ENCODE measurements at regions not wholly inside any gene's neighbourhood (a gene's known extent, or its start where the extent isn't known, plus 50 kb on each side); places are given as distances from the start of the nearest gene placed in this dataset.
"Not testable (repeated sequence)": the region's sequence is repeated elsewhere in the genome, so short reads cannot be mapped to it uniquely, and the experiment has no call there.

GRCh38 chr16:13435415-13435814 is 484.5 kb upstream of the ERCC4 start:
- in situ Hi-C loops (cut with HindIII; ENCODE audit: low pct_unique_long_range_greater_than_20kb, low sequenced_read_pairs): no loop called here
- DNase-seq (ENCODE audit: low read depth, low spot score): no peak

- in situ Hi-C loops (cut with HindIII; ENCODE audit: low pct_unique_long_range_greater_than_20kb, low sequenced_read_pairs): no loop called here
- peak; percentile 43 for DNase-seq (ENCODE audit: low read depth, low spot score)
These were observed 484.0 kb upstream of the ERCC4 start for GRCh38 chr16:13435873-13436474.

- no peak for DNase-seq (ENCODE audit: low read depth, low spot score)
- in situ Hi-C loops (cut with HindIII; ENCODE audit: low pct_unique_long_range_greater_than_20kb, low sequenced_read_pairs): no loop called here
These were observed 483.1 kb upstream of the ERCC4 start for GRCh38 chr16:13436641-13437412.

GRCh38 chr16:13437413-13437795 is 482.6 kb upstream of the ERCC4 start:
- no peak for DNase-seq (ENCODE audit: low read depth, low spot score)
- in situ Hi-C loops (cut with HindIII; ENCODE audit: low pct_unique_long_range_greater_than_20kb, low sequenced_read_pairs): no loop called here

- no peak for DNase-seq (ENCODE audit: low read depth, low spot score)
- in situ Hi-C loops (cut with HindIII; ENCODE audit: low pct_unique_long_range_greater_than_20kb, low sequenced_read_pairs): no loop called here
These were observed 481.9 kb upstream of the ERCC4 start for GRCh38 chr16:13438064-13438463.

GRCh38 chr16:13439766-13440165 is 480.2 kb upstream of the ERCC4 start:
- DNase-seq (ENCODE audit: low read depth, low spot score): no peak
- in situ Hi-C loops (cut with HindIII; ENCODE audit: low pct_unique_long_range_greater_than_20kb, low sequenced_read_pairs): no loop called here

GRCh38 chr16:13441675-13442074 is 478.3 kb upstream of the ERCC4 start:
- in situ Hi-C loops (cut with HindIII; ENCODE audit: low pct_unique_long_range_greater_than_20kb, low sequenced_read_pairs): no loop called here
- no peak for DNase-seq (ENCODE audit: low read depth, low spot score)

- in situ Hi-C loops (cut with HindIII; ENCODE audit: low pct_unique_long_range_greater_than_20kb, low sequenced_read_pairs): no loop called here
- DNase-seq (ENCODE audit: low read depth, low spot score): no peak
These were observed 471.6 kb upstream of the ERCC4 start for GRCh38 chr16:13448346-13448745.

GRCh38 chr16:13453325-13453724 is 466.6 kb upstream of the ERCC4 start:
- DNase-seq (ENCODE audit: low read depth, low spot score): no peak
- in situ Hi-C loops (cut with HindIII; ENCODE audit: low pct_unique_long_range_greater_than_20kb, low sequenced_read_pairs): no loop called here

- in situ Hi-C loops (cut with HindIII; ENCODE audit: low pct_unique_long_range_greater_than_20kb, low sequenced_read_pairs): no loop called here
- peak; percentile 49 for DNase-seq (ENCODE audit: low read depth, low spot score)
These were observed 465.9 kb upstream of the ERCC4 start for GRCh38 chr16:13453938-13454553.

GRCh38 chr16:13463619-13464018 is 456.3 kb upstream of the ERCC4 start:
- in situ Hi-C loops (cut with HindIII; ENCODE audit: low pct_unique_long_range_greater_than_20kb, low sequenced_read_pairs): no loop called here
- no peak for DNase-seq (ENCODE audit: low read depth, low spot score)

- in situ Hi-C loops (cut with HindIII; ENCODE audit: low pct_unique_long_range_greater_than_20kb, low sequenced_read_pairs): no loop called here
- DNase-seq (ENCODE audit: low read depth, low spot score): no peak
These were observed 448.9 kb upstream of the ERCC4 start for GRCh38 chr16:13471036-13471435.

- DNase-seq (ENCODE audit: low read depth, low spot score): no peak
- in situ Hi-C loops (cut with HindIII; ENCODE audit: low pct_unique_long_range_greater_than_20kb, low sequenced_read_pairs): no loop called here
These were observed 441.0 kb upstream of the ERCC4 start for GRCh38 chr16:13478991-13479390.

- in situ Hi-C loops (cut with HindIII; ENCODE audit: low pct_unique_long_range_greater_than_20kb, low sequenced_read_pairs): no loop called here
- no peak for DNase-seq (ENCODE audit: low read depth, low spot score)
These were observed 440.4 kb upstream of the ERCC4 start for GRCh38 chr16:13479549-13479948.

GRCh38 chr16:13480801-13481200 is 439.2 kb upstream of the ERCC4 start:
- in situ Hi-C loops (cut with HindIII; ENCODE audit: low pct_unique_long_range_greater_than_20kb, low sequenced_read_pairs): no loop called here
- no peak for DNase-seq (ENCODE audit: low read depth, low spot score)

- DNase-seq (ENCODE audit: low read depth, low spot score): no peak
- in situ Hi-C loops (cut with HindIII; ENCODE audit: low pct_unique_long_range_greater_than_20kb, low sequenced_read_pairs): no loop called here
These were observed 436.8 kb upstream of the ERCC4 start for GRCh38 chr16:13483121-13483520.

GRCh38 chr16:13489416-13489815 is 430.5 kb upstream of the ERCC4 start:
- DNase-seq (ENCODE audit: low read depth, low spot score); in situ Hi-C loops (cut with HindIII; ENCODE audit: low pct_unique_long_range_greater_than_20kb, low sequenced_read_pairs): not testable (repeated sequence)

- no peak for DNase-seq (ENCODE audit: low read depth, low spot score)
These were observed 427.9 kb upstream of the ERCC4 start for GRCh38 chr16:13492046-13492445.

More at GRCh38 chr16:13492046-13492445, 427.9 kb upstream of the ERCC4 start:
- in situ Hi-C loops (cut with HindIII; ENCODE audit: low pct_unique_long_range_greater_than_20kb, low sequenced_read_pairs): no loop called here
